ENCODE measurements at regions not wholly inside any gene's neighbourhood (a gene's known extent, or its start where the extent isn't known, plus 50 kb on each side); places are given as distances from the start of the nearest gene placed in this dataset.

GRCh38 chr13:50682002-50682401 is 161.5 kb downstream of the DLEU7 start:
- POLR2A ChIA-PET (ENCODE audit: unreplicated experiment) = no interaction called here
- Histone ChIP-seq H3K36me3 (ENCODE audit: control insufficient read depth, insufficient read depth, low read length) (no peaks in the 10 kb centered on the region), H3K4ac (ENCODE audit: low read depth, low read length) (no peak overlapping the region), H3K23ac (ENCODE audit: low read depth, low read length) (no peak overlapping the region), H2AK5ac (ENCODE audit: low read depth, low read length) (no peak overlapping the region), H2AFZ (replicated peaks; ENCODE audit: low read length, poor library complexity) (no peak overlapping the region), H3K27ac (ENCODE audit: insufficient read depth, low read length) (no peak overlapping the region), H3K27me3 (ENCODE audit: control insufficient read depth, insufficient read depth, low read length) (peaks cover 17% of the 10 kb centered on the region), H4K8ac (ENCODE audit: low read depth in 2 of 2, low read length in 2 of 2) (no peak overlapping the region), H3K9me1 (ENCODE audit: insufficient read depth, low read length) (peaks cover 7% of the 10 kb centered on the region; the same call in 1 of the 2 replicates), H2AK9ac (replicated peaks; ENCODE audit: low read depth, low read length, poor library complexity) (no peak overlapping the region), H2BK15ac (ENCODE audit: low read depth, low read length) (no peak overlapping the region), H4K5ac (ENCODE audit: low read depth, low read length) (no peak overlapping the region), H3K79me1 (ENCODE audit: low read depth in 1 of 2, low read length in 2 of 2) (no peaks in the 10 kb centered on the region), H3K9me3 (ENCODE audit: control insufficient read depth, insufficient read depth, low read length) (no peaks in the 10 kb centered on the region), H2BK20ac (ENCODE audit: low read depth, low read length) (no peak overlapping the region), H2BK5ac (ENCODE audit: low read depth, low read length, poor library complexity, severe bottlenecking) (no peak overlapping the region), H3K14ac (replicated peaks; ENCODE audit: low read depth, low read length) (no peak overlapping the region), H3K56ac (ENCODE audit: extremely low read depth, insufficient read depth, low read length) (no peak overlapping the region), H3K18ac (ENCODE audit: low read depth, low read length) (no peak overlapping the region), H3K9ac (ENCODE audit: low read depth, low read length) (no peak overlapping the region), H2BK120ac (ENCODE audit: low read depth, low read length) (no peak overlapping the region), H3K4me1 (ENCODE audit: control insufficient read depth, insufficient read depth, low read length) (no peaks in the 10 kb centered on the region; the same call in 1 of the 2 replicates), H3K4me3 (ENCODE audit: insufficient read depth, low read depth, low read length) (no peak overlapping the region), H4K91ac (ENCODE audit: insufficient read depth, low read depth, low read length) (no peak overlapping the region), H3K4me2 (ENCODE audit: low read depth, low read length) (no peak overlapping the region), H4K20me1 (ENCODE audit: insufficient read depth, low read length) (no peaks in the 10 kb centered on the region)
- BruUV-seq (replicated peaks) = no TSS peak
- CTCF ChIA-PET = no interaction called here
- no peak for DNase-seq
- TF ChIP-seq ELK1 (IDR thresholded peaks at IDR 0.05; ENCODE audit: borderline replicate concordance, low read depth, low read length) = no peak
- no peak for TF ChIP-seq USF2 (IDR thresholded peaks at IDR 0.05; ENCODE audit: low read depth, low read length)
- no peak for TF ChIP-seq CTCF (conservative IDR thresholded peaks at IDR 0.05; ENCODE audit: low read depth, low read length)
- intact Hi-C loops (cut with micrococcal nuclease) (no loop called here), in situ Hi-C loops (cut with MboI; ENCODE audit: low sequenced_read_pairs) (no loop called here), dilution Hi-C loops (cut with HindIII; ENCODE audit: low sequenced_read_pairs, unreplicated experiment) (no loop called here)
- no peak for ATAC-seq (ENCODE audit: low read depth)
